Glomerular visceral epithelial cell (primary cell): ENCODE measurements at regions not wholly inside any gene's neighbourhood (a gene's known extent, or its start where the extent isn't known, plus 50 kb on each side); places are given as distances from the start of the nearest gene placed in this dataset.
"Not testable (repeated sequence)": the region's sequence is repeated elsewhere in the genome, so short reads cannot be mapped to it uniquely, and the experiment has no call there.

Experiments used
- DNase-seq: peaks from one replicate; pipeline ENCODE4 v3.0.0-alpha.2; 2016; ENCODE audit errors: extremely low spot score

- DNase-seq = no peak
Measured at GRCh38 chr14:99029145-99029915, 242.7 kb downstream of the BCL11B start.

GRCh38 chr14:99029916-99030305 lies 242.1 kb downstream of the BCL11B start:
- DNase-seq = no peak

GRCh38 chr14:99030454-99030853 lies 241.5 kb downstream of the BCL11B start:
- no peak for DNase-seq

- DNase-seq = no peak
Measured at GRCh38 chr14:99032759-99033158, 239.2 kb downstream of the BCL11B start.

GRCh38 chr14:99033951-99034350 lies 238.0 kb downstream of the BCL11B start:
- DNase-seq = no peak

GRCh38 chr14:99034711-99035171 lies 237.3 kb downstream of the BCL11B start:
- DNase-seq = no peak

- DNase-seq = no peak
Measured at GRCh38 chr14:99035268-99035667, 236.7 kb downstream of the BCL11B start.

GRCh38 chr14:99035712-99036610 lies 236.0 kb downstream of the BCL11B start:
- no peak for DNase-seq

- no peak for DNase-seq
Measured at GRCh38 chr14:99036611-99037293, 235.2 kb downstream of the BCL11B start.

GRCh38 chr14:99037326-99037725 lies 234.7 kb downstream of the BCL11B start:
- not testable (repeated sequence) for DNase-seq

- no peak for DNase-seq
Measured at GRCh38 chr14:99037777-99038430, 234.1 kb downstream of the BCL11B start.

GRCh38 chr14:99038431-99038820 lies 233.6 kb downstream of the BCL11B start:
- DNase-seq = no peak

GRCh38 chr14:99039331-99040041 lies 232.5 kb downstream of the BCL11B start:
- no peak for DNase-seq

- no peak for DNase-seq
Measured at GRCh38 chr14:99040052-99040451, 231.9 kb downstream of the BCL11B start.

- no peak for DNase-seq
Measured at GRCh38 chr14:99040711-99041110, 231.3 kb downstream of the BCL11B start.

GRCh38 chr14:99041141-99041819 lies 230.7 kb downstream of the BCL11B start:
- no peak for DNase-seq

- DNase-seq = no peak
Measured at GRCh38 chr14:99041820-99042174, 230.2 kb downstream of the BCL11B start.

- DNase-seq = no peak
Measured at GRCh38 chr14:99042381-99043266, 229.4 kb downstream of the BCL11B start.

- DNase-seq = no peak
Measured at GRCh38 chr14:99043267-99043615, 228.8 kb downstream of the BCL11B start.

- no peak for DNase-seq
Measured at GRCh38 chr14:99043756-99044155, 228.2 kb downstream of the BCL11B start.
